ENCODE measurements at regions not wholly inside any gene's neighbourhood (a gene's known extent, or its start where the extent isn't known, plus 50 kb on each side); places are given as distances from the start of the nearest gene placed in this dataset.

- Histone ChIP-seq H3K27me3 (ENCODE audit: control insufficient read depth, insufficient read depth, low read length) (no peaks in the 10 kb centered on the region), H3K4me3 (ENCODE audit: low read length) (no peak overlapping the region), H3K27ac (ENCODE audit: low read depth, low read length) (peak overlapping the region; percentile 32)
These were observed 145.1 kb downstream of the GNAI1 start for GRCh38 chr7:80279760-80280159.

GRCh38 chr7:80278737-80279136 lies 144.1 kb downstream of the GNAI1 start:
- Histone ChIP-seq H3K27me3 (ENCODE audit: control insufficient read depth, insufficient read depth, low read length) (no peaks in the 10 kb centered on the region), H3K9ac (ENCODE audit: low read length) (no peak overlapping the region), H3K36me3 (ENCODE audit: control insufficient read depth, insufficient read depth, low read length) (no peaks in the 10 kb centered on the region), H3K27ac (ENCODE audit: low read depth, low read length) (peak overlapping the region; percentile 32), H3K4me1 (ENCODE audit: control insufficient read depth, insufficient read depth, low read length) (peaks cover 18% of the 10 kb centered on the region), H3K4me3 (ENCODE audit: low read length) (no peak overlapping the region)

More at GRCh38 chr7:80279760-80280159, 145.1 kb downstream of the GNAI1 start:
- peaks cover 19% of the 10 kb centered on the region for H3K4me1 ChIP-seq (ENCODE audit: control insufficient read depth, insufficient read depth, low read length)
- no peaks in the 10 kb centered on the region for H3K36me3 ChIP-seq (ENCODE audit: control insufficient read depth, insufficient read depth, low read length)
- no peak overlapping the region for H3K9ac ChIP-seq (ENCODE audit: low read length)

GRCh38 chr7:80277434-80278427 lies 143.1 kb downstream of the GNAI1 start:
- Histone ChIP-seq H3K4me1 (ENCODE audit: control insufficient read depth, insufficient read depth, low read length) (peaks cover 18% of the 10 kb centered on the region), H3K27me3 (ENCODE audit: control insufficient read depth, insufficient read depth, low read length) (no peaks in the 10 kb centered on the region), H3K36me3 (ENCODE audit: control insufficient read depth, insufficient read depth, low read length) (no peaks in the 10 kb centered on the region), H3K4me3 (ENCODE audit: low read length) (no peak overlapping the region), H3K27ac (ENCODE audit: low read depth, low read length) (peak overlapping the region; percentile 32), H3K9ac (ENCODE audit: low read length) (no peak overlapping the region)
